GM19397 (cell line): ENCODE measurements at regions not wholly inside any gene's neighbourhood (a gene's known extent, or its start where the extent isn't known, plus 50 kb on each side); places are given as distances from the start of the nearest gene placed in this dataset.

Experiments
- ATAC-seq: cut with Tn5 transposase; IDR thresholded peaks from one replicate; pipeline ENCODE4 v1.9.1; 2021; ENCODE audit warnings: mild to moderate bottlenecking, moderate library complexity; ENCODE audit not compliant: unreplicated experiment

GRCh38 chr2:129459200-129459876 is 520.1 kb upstream of the RAB6C start:
- no peak for ATAC-seq

GRCh38 chr2:129459881-129460280 is 519.6 kb upstream of the RAB6C start:
- no peak for ATAC-seq

DNA sequence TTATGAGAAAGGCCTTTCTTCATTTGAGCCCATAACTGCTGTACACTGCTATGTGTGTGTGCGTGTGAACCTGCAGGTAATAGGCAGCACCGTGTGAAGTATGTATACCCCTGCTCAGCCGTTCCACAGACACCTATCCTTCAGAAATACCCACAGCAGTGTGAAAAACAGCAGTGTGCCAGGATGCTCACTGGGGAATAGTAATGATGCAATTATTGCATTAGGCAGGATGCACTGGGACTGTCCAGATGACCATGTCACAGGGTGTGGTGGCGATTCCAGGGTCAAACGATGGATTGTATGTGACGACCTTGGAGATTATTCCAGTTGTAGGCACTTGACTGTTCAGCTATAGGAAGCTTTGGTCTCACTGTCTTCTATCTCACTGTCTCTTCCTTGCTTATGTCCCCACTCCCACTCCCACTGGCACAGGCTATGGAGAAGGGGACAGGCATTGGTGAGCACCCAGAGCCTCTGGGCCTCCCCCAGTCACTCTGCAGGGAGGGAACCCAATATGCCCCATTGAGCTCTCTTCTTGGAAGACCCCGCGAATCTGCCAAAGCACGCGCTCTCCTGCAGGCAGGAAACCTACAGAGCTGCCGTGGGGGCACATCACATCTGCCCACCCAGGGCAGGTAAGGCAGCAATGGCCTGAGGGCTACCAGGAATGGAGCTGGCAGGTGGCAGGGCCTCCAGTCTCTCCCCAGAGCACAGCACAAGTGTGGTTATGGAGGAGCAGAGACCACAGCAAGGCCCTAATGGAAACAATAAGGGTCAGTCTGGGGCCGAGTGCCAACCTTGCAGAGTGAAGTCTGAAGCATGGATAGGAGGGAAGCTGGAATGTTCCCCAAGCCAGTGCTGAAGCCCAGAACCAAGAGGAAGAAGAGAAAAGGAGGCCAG is 518.9 kb upstream of the RAB6C start:
- ATAC-seq: no peak

GRCh38 chr2:129462349-129462748 is 517.1 kb upstream of the RAB6C start:
- no peak for ATAC-seq

DNA sequence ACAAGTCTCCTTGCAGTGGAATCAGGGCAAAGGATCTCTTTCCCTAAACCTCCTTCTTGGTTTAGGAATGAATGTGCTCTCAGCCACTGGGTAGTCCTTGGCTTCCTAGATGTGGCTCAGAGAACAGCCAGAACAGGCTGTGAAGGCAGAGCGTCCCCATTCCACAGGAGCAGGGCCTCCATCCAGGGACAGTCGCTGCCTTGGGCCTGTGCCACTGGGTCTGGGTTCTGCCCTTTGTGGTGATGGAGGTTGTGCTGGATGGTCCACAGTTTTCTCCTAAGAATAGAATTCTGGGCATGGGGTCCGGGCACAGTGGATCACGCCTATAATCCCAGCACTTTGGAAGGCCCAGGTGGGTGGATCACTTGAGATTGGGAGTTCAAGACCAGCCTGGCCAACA is 516.5 kb upstream of the RAB6C start:
- no peak for ATAC-seq

GRCh38 chr2:129464036-129464435 is 515.4 kb upstream of the RAB6C start:
- no peak for ATAC-seq

- no peak for ATAC-seq
Measured at GRCh38 chr2:129464631-129465030, 514.8 kb upstream of the RAB6C start.

GRCh38 chr2:129465045-129465444 is 514.4 kb upstream of the RAB6C start:
- no peak for ATAC-seq

DNA sequence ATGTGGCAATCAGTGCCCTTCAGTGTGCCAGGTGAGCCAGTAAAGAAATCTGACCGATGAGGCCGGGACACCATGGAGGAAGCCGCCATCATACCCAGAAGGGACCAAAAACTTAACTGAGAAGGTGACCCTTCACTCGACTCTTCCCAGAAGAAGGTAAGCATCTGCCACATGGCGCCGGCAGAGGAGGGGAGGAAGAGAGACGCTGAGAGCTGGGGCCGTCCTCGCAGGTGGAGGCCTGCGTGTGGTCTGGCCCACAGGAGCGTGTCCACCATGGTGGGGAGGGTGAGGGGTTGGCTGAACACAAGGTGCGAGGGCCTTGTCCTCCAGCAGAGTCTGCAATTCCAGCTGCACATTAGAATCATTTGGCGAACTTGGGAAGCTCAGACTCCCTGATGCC is 513.1 kb upstream of the RAB6C start:
- no peak for ATAC-seq

DNA sequence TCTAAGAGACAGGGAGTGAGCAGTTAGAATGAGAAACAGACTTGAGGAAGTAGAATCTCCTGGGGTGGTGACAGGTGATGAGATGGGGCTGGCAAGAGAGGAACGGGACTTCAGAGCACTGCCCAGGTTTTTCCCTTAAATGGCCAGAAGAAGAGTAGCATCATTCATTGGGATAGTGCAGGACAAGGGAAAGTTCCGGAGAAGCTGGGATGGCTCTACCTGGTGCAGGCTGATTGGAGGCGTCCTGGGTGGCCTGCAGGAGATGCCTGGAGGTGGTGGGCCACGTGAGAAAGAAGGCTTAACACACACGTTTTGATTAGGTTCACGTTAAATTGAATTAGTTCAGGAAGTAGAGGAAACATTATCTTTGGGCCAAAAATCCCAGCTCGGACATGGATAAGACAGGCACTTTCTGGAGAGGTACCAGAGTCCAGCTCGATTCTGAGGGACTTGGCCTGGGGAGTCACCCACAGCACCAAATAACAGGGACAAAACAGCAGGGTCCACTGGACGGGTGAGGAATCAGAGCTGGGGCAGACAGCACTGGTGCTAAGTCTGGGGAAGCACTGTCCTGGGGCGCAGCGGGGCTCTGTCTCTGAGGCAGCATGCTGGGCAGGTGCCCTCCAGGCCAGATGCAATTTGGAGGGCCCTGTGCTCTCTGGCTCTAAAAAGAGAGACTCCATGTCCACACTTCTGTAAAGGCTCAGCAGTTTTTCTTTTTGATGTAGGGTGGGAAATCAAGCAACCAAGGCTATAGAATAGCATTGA is 512.3 kb upstream of the RAB6C start:
- no peak for ATAC-seq

DNA sequence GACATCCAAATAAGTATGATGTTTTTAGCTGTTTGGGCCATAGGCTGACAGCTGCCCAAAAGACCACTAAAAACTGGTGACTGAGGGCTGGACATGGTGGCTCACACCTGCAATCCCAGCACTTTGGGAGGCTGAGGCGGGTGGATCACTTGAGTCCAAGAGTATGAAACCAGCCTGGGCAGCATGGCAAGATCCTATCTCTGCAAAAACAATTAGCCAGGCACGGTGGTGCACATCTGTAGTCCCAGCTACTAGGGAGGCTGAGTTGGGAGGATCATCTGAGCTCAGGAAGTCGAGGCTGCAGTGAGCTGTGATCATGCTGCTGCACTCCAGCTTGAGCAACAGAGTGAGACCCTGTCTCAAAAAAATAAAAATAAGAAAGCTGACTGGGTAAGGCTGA is 511.5 kb upstream of the RAB6C start:
- ATAC-seq: no peak

- ATAC-seq: no peak
Measured at GRCh38 chr2:129468879-129469278, 510.6 kb upstream of the RAB6C start.

DNA sequence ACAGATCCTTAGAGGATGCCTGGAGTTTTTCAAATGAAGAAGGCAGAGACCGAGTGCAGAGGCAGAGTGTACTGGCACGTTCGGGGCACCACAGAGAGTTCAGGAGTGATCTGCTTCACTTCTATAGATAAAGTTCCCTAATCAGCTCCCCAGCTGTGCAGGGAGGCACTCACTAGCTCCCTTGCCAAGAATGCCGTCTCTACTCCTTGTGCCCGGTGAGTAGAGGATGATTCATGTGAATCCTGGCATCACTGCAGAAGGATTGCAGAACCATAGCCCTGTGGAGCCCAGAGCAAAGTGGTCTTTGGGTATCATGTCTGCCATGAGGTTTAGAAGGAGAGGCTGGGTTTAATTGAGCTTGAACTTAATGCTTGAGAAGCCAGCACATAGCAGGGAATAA is 510.1 kb upstream of the RAB6C start:
- ATAC-seq: no peak

- no peak for ATAC-seq
Measured at GRCh38 chr2:129469871-129470270, 509.6 kb upstream of the RAB6C start.

GRCh38 chr2:129478902-129479517 is 500.5 kb upstream of the RAB6C start:
- ATAC-seq: no peak

DNA sequence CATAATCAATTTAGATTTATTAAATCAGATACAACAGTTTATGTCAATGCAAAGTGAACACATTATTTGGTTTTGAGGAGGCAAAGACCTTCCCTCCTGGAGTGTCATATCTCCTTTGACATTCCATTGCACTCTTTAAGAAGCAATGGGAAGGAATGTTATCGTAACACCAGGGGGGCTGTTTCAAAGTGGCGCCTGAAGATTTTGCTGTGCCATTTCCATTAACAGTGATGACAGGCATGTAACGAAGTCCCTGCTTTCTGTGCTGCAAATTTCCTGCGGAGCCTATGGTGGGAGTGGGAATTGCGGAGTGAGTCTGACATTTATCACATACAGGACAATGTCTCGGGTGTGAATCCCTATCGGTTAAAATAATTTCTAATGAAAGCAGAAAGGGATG is 499.6 kb upstream of the RAB6C start:
- ATAC-seq: no peak

GRCh38 chr2:129480790-129481189 is 498.7 kb upstream of the RAB6C start:
- ATAC-seq: no peak

- ATAC-seq: no peak
Measured at GRCh38 chr2:129481306-129482219, 497.9 kb upstream of the RAB6C start.

DNA sequence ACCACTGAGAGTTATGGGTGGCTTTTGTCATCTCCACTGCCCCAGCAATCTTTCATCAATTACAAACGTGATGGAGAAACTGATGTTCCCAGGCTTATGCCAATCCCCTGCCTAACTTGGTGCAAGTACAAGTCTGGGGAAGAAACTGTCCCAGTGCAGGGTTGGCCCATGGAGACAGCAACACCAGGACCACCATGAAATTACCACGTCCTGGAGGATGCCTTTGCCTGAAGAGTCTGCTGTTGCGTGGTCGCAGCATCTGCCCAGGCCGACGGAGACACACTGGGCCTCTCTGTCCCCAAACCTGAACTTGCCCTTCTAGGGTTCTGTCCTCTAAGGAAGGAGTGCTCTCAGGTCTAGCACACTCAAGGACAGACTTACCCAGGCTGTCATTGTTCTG is 496.8 kb upstream of the RAB6C start:
- no peak for ATAC-seq

GRCh38 chr2:129483366-129483765 is 496.1 kb upstream of the RAB6C start:
- peak; percentile 68 for ATAC-seq
